Astrocyte (in vitro differentiated cells and primary cell): ENCODE measurements at regions not wholly inside any gene's neighbourhood (a gene's known extent, or its start where the extent isn't known, plus 50 kb on each side); places are given as distances from the start of the nearest gene placed in this dataset.

Experiments
- DNase-seq: peaks from one replicate; pipeline ENCODE4 v3.0.0-alpha.2; 2010; ENCODE audit warnings: low read depth
- FAIRE-seq: peaks from 2 replicates; lab custom pipeline; 2011; peaks lifted over from hg19 to GRCh38; lab: Jason Lieb, UNC
- H2AFZ ChIP-seq: 2 replicates; pipeline ENCODE4 v1.6.0; 2012; ENCODE audit warnings: low read depth, low read length, inconsistent platforms
- H3K27ac ChIP-seq: 2 replicates; pipeline ENCODE4 v1.5.1; 2011; ENCODE audit warnings: low read depth, low read length, inconsistent platforms
- H3K27me3 ChIP-seq: 2 replicates; pipeline ENCODE4 v1.6.0; 2011; ENCODE audit warnings: low read length, inconsistent platforms; ENCODE audit not compliant: insufficient read depth
- H3K36me3 ChIP-seq: 2 replicates; pipeline ENCODE4 v1.5.1; 2011; ENCODE audit warnings: low read length, inconsistent platforms; ENCODE audit not compliant: insufficient read depth
- H3K4me1 ChIP-seq: 2 replicates; pipeline ENCODE4 v1.5.1; 2011; ENCODE audit warnings: low read length, inconsistent platforms; ENCODE audit not compliant: insufficient read depth
- H3K4me2 ChIP-seq: 2 replicates; pipeline ENCODE4 v1.6.0; 2012; ENCODE audit warnings: low read length, inconsistent platforms
- H3K4me3 ChIP-seq: 2 replicates; pipeline ENCODE4 v1.5.1; 2011; ENCODE audit warnings: low read depth, mild to moderate bottlenecking, low read length, inconsistent platforms; ENCODE audit not compliant: insufficient read depth
- H3K79me2 ChIP-seq: 2 replicates; pipeline ENCODE4 v1.6.0; 2012; ENCODE audit warnings: mild to moderate bottlenecking, low read length, inconsistent platforms; ENCODE audit not compliant: insufficient read depth
- H3K9ac ChIP-seq: 2 replicates; pipeline ENCODE4 v1.6.0; 2012; ENCODE audit warnings: mild to moderate bottlenecking, low read length, inconsistent platforms
- H3K9me3 ChIP-seq: 2 replicates; pipeline ENCODE4 v1.5.1; 2012; ENCODE audit warnings: low read depth, mild to moderate bottlenecking, low read length, inconsistent platforms; ENCODE audit not compliant: insufficient read depth
- H4K20me1 ChIP-seq: 2 replicates; pipeline ENCODE4 v1.6.0; 2012; ENCODE audit warnings: low read length, inconsistent platforms; ENCODE audit not compliant: insufficient read depth
- H3K27ac Mint-ChIP-seq: one replicate; pipeline ENCODE4 v1.8.0; 2021; ENCODE audit warnings: mild to moderate bottlenecking, mixed read lengths; ENCODE audit not compliant: unreplicated experiment
- H3K27me3 Mint-ChIP-seq: one replicate; pipeline ENCODE4 v1.8.0; 2021; ENCODE audit warnings: low read depth, mixed read lengths; ENCODE audit not compliant: unreplicated experiment
- H3K36me3 Mint-ChIP-seq: one replicate; pipeline ENCODE4 v1.8.0; 2021; ENCODE audit warnings: low read depth, mixed read lengths; ENCODE audit not compliant: unreplicated experiment
- H3K4me1 Mint-ChIP-seq: one replicate; pipeline ENCODE4 v1.8.0; 2021; ENCODE audit warnings: low read depth, mixed read lengths; ENCODE audit not compliant: unreplicated experiment
- H3K4me3 Mint-ChIP-seq: one replicate; pipeline ENCODE4 v1.8.0; 2021; ENCODE audit warnings: mild to moderate bottlenecking, moderate library complexity, mixed read lengths; ENCODE audit not compliant: unreplicated experiment
- H3K9me3 Mint-ChIP-seq: one replicate; pipeline ENCODE4 v1.8.0; 2021; ENCODE audit warnings: mild to moderate bottlenecking, mixed read lengths; ENCODE audit not compliant: unreplicated experiment
- EZH2 ChIP-seq: IDR thresholded peaks from 2 replicates; pipeline ENCODE4 v1.6.1; 2012; ENCODE audit warnings: mild to moderate bottlenecking, low read length, inconsistent platforms; ENCODE audit not compliant: insufficient read depth
- TF ChIP-seq, protein P1 (sequence below): IDR thresholded peaks from 2 replicates; pipeline ENCODE4 v1.5.1; 2011; ENCODE audit warnings: low read depth, mild to moderate bottlenecking, inconsistent platforms, low read length, moderate library complexity; ENCODE audit not compliant: insufficient read depth

DNA sequence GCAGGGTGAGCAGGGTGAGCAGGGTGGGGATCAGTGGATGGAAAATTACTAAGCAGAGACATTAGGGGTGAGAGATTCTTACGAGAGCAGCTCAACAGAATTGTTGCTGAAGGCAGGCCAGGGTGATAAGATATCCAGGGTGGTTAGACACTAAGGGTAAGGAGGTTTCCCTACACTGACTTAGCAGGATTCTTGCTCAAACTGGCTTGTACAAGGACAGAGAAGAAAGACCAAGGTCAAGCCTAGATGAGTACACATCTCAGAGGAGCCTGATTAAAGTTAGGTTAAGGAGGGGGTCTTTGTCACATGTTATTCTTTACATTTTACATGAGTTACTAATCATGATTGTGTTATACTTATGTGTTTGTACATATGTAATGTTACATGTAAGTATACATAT, 262.8 kb upstream of the FANCL start:
- H3K9me3 ChIP-seq: no peaks in the 10 kb centered on the region
- H3K36me3 ChIP-seq: no peaks in the 10 kb centered on the region
- TF ChIP-seq EZH2: no peak
- TF ChIP-seq, protein P1, sequence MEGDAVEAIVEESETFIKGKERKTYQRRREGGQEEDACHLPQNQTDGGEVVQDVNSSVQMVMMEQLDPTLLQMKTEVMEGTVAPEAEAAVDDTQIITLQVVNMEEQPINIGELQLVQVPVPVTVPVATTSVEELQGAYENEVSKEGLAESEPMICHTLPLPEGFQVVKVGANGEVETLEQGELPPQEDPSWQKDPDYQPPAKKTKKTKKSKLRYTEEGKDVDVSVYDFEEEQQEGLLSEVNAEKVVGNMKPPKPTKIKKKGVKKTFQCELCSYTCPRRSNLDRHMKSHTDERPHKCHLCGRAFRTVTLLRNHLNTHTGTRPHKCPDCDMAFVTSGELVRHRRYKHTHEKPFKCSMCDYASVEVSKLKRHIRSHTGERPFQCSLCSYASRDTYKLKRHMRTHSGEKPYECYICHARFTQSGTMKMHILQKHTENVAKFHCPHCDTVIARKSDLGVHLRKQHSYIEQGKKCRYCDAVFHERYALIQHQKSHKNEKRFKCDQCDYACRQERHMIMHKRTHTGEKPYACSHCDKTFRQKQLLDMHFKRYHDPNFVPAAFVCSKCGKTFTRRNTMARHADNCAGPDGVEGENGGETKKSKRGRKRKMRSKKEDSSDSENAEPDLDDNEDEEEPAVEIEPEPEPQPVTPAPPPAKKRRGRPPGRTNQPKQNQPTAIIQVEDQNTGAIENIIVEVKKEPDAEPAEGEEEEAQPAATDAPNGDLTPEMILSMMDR: no peak
- H3K27ac Mint-ChIP-seq: no peak overlapping the region
- H3K9me3 Mint-ChIP-seq: no peaks in the 10 kb centered on the region
- H3K9ac ChIP-seq: no peak overlapping the region
- no peak overlapping the region for H2AFZ ChIP-seq
- H3K36me3 Mint-ChIP-seq: no peaks in the 10 kb centered on the region
- no peak overlapping the region for H3K27ac ChIP-seq
- no peak overlapping the region for H3K4me2 ChIP-seq
- H4K20me1 ChIP-seq: no peaks in the 10 kb centered on the region
- H3K4me3 ChIP-seq: no peak overlapping the region
- no peaks in the 10 kb centered on the region for H3K27me3 ChIP-seq
- H3K4me1 Mint-ChIP-seq: no peaks in the 10 kb centered on the region
- no peaks in the 10 kb centered on the region for H3K4me1 ChIP-seq
- H3K27me3 Mint-ChIP-seq: no peaks in the 10 kb centered on the region
- no peak overlapping the region for H3K4me3 Mint-ChIP-seq
- no peaks in the 10 kb centered on the region for H3K79me2 ChIP-seq
- no peak for FAIRE-seq
- DNase-seq: no peak

DNA sequence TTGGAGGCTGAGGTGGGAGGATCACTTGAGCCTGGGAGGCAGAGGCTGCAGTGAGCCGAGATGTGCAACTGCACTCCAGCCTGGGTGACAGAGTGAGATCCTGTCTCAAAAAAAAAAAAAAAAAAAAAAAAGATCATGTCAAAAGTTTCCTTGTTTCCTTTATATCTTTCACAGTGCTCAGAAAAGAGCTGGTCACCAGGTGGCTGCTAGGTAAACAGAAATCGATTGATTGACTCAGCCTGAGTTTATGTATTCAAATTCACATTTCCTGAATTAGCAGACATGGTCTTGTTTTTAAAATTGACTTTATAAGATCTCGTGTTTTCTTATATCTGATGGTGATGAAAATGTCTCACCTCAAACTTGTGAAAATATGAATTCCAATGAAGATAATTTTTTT, 261.8 kb upstream of the FANCL start:
- Histone ChIP-seq H3K4me1 (no peaks in the 10 kb centered on the region), H3K79me2 (no peaks in the 10 kb centered on the region), H3K27me3 (no peaks in the 10 kb centered on the region), H3K36me3 (no peaks in the 10 kb centered on the region), H3K4me3 (no peak overlapping the region), H3K27ac (no peak overlapping the region), H3K9me3 (no peaks in the 10 kb centered on the region), H3K4me2 (no peak overlapping the region), H2AFZ (no peak overlapping the region), H3K9ac (no peak overlapping the region), H4K20me1 (no peaks in the 10 kb centered on the region)
- TF ChIP-seq EZH2: no peak
- TF ChIP-seq, protein P1: no peak
- no peaks in the 10 kb centered on the region for H3K9me3 Mint-ChIP-seq
- H3K27me3 Mint-ChIP-seq: no peaks in the 10 kb centered on the region
- DNase-seq: no peak
- no peaks in the 10 kb centered on the region for H3K36me3 Mint-ChIP-seq
- H3K4me3 Mint-ChIP-seq: no peak overlapping the region
- H3K4me1 Mint-ChIP-seq: no peaks in the 10 kb centered on the region
- no peak for FAIRE-seq
- no peak overlapping the region for H3K27ac Mint-ChIP-seq

DNA sequence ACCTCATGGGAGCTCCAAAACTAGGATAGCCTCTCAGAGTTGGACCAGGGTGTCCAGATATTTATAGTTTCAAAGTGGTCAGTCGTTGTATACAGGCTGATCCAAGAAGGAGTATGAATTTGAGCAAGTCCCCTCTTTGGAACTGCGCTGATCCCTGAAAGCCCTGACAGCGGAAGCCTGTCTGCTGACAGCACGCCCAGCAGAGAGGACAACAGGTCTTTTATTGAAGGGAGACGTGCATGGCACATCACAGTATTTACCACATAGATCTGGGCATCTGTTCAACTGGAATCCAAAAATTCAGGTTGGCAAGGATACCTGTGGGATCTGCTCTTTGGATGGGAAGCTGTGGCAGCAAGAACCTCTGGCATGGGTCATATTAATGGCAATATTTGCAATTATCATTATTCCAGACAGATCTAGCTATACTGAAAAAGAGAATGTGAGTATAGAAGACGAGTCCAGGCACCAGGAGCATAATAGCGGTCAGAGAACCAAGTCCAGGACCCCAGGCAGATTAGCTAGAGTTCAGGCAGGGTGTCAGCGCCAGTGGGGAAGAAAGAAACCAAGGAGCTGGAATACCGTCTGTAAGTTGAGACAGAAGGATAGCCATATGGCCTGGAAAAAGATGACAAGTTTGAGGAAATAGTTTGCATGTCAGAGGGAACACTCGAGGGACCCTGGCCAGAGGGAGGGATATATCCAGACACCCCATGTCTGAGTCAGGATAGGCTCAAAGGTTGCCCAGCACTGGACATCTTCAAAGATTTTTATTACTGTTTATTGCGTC, 260.4 kb upstream of the FANCL start:
- no peaks in the 10 kb centered on the region for H3K36me3 Mint-ChIP-seq
- Histone ChIP-seq H2AFZ (no peak overlapping the region), H4K20me1 (no peaks in the 10 kb centered on the region), H3K4me2 (no peak overlapping the region), H3K4me3 (no peak overlapping the region), H3K27ac (no peak overlapping the region), H3K4me1 (no peaks in the 10 kb centered on the region), H3K79me2 (no peaks in the 10 kb centered on the region), H3K36me3 (no peaks in the 10 kb centered on the region), H3K9ac (no peak overlapping the region), H3K9me3 (no peaks in the 10 kb centered on the region), H3K27me3 (no peaks in the 10 kb centered on the region)
- TF ChIP-seq EZH2: no peak
- TF ChIP-seq, protein P1: no peak
- H3K27me3 Mint-ChIP-seq: no peaks in the 10 kb centered on the region
- DNase-seq (no peak), FAIRE-seq (no peak)
- peaks cover 4% of the 10 kb centered on the region for H3K4me1 Mint-ChIP-seq
- no peak overlapping the region for H3K4me3 Mint-ChIP-seq
- no peaks in the 10 kb centered on the region for H3K9me3 Mint-ChIP-seq
- no peak overlapping the region for H3K27ac Mint-ChIP-seq
